ENCODE measurements at regions not wholly inside any gene's neighbourhood (a gene's known extent, or its start where the extent isn't known, plus 50 kb on each side); places are given as distances from the start of the nearest gene placed in this dataset.

- no peak for TF ChIP-seq CTCF (IDR thresholded peaks at IDR 0.05)
- no peak for TF ChIP-seq POLR2A (IDR thresholded peaks at IDR 0.05)
Measured at GRCh38 chr10:2867788-2868299, 199.5 kb upstream of the PFKP start.
